DMS53 (cell line): ENCODE measurements at regions not wholly inside any gene's neighbourhood (a gene's known extent, or its start where the extent isn't known, plus 50 kb on each side); places are given as distances from the start of the nearest gene placed in this dataset.

Experiments
- DNase-seq: peaks from one replicate; lab custom pipeline; 2025; lab: John Stamatoyannopoulos, UW

DNA sequence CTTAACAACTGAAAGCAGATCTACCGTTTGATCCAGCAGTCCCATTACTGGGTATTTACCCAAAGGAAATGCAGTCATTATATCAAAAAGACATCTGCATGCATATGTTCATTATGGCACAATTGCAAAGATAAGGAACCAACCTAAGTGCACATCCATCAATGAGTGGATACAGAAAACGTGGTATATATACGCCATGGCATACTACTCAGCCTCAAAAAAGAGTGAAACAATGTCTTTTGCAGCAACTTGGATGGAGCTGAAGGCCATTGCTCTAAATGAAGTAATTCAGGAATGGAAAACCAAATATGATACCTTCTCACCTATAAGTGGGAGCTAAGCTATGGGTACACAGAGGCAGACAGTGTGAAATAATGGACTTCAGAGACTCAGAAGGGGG lies 169.3 kb downstream of the ZBTB18 start:
- no peak for DNase-seq

DNA sequence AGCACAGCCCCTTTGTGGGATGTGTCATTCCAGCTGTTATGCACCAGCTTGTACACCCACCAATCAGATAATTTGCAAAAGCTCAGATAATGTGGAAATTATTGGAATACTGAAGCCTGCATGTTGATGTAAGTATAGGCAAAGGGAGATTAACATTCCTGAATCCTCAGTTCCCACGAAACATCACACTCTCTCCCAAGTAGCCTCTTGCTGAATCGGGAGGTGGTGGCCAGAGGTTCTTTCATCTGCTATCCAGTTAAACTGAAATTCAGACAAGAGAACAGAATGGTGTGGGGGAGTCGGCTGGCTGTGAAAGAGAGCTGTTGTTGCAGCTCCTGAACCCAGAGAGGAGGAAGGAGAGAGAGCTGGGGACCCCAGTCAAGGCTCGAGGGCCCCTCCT lies 170.9 kb downstream of the ZBTB18 start:
- no peak for DNase-seq

- no peak for DNase-seq
Observed at GRCh38 chr1:244224487-244225430, 173.7 kb downstream of the ZBTB18 start.

DNA sequence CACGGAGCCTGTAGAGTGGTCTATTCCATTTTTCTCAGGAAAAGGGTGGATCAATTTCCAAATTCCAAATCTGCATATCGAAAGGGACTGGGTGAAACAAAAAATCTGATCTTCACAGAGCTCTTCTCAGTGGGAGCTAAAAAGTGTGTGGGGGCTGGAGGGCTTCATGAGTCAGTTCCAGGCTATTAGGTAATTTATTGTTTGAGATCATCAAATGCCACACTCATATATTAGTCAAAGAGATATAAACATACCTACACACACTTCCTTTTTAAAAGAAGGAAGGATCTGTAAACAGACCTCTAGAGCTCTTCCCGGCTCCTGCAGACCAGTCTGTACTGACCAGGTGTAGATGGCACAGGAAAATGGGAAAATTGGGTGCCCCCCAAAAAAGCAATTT lies 175.4 kb downstream of the ZBTB18 start:
- no peak for DNase-seq

DNA sequence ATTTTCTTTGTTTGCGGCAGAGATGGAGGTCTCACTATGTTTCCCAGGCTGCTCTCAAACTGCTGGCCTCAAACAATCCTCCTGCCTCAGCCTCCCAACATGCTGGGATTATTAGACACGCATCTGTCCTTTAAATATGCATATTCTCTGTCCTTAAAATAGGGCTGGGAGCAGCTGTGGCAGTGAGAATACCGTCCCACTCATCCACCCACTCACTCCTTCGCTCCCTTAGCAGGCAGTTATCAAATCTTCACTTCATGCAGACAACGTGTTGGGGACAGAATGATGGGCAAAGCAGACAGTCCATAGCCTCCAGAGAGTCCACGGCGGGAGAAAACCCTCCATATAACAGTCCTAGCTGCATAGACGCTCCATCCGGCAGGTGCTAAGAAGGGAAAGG lies 179.4 kb downstream of the ZBTB18 start:
- DNase-seq: no peak

DNA sequence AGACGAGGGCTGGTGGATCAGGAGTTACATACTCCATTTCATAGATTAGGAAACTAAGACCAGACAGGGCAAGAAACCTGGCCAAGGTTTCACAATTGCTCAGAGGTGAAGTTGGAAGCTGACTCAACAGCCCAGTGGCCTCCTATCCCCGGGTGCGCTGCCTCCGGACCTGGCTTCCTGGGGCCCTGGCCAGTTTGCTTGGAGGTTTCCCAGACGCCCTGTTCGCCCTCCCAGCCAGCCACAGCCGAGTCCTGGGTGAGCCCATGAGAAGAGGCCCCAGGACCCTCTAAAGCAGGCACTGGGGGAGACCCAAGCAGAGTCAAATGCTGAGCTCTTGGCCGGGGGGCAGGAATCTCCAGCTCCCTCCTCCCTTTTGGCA lies 180.1 kb downstream of the ZBTB18 start:
- peak; percentile 83 for DNase-seq

GRCh38 chr1:244231572-244232315 lies 180.7 kb downstream of the ZBTB18 start:
- peak; percentile 94 for DNase-seq

GRCh38 chr1:244234009-244234643 lies 183.0 kb downstream of the ZBTB18 start:
- no peak for DNase-seq

- DNase-seq: no peak
Observed at GRCh38 chr1:244235157-244235556, 184.1 kb downstream of the ZBTB18 start.

DNA sequence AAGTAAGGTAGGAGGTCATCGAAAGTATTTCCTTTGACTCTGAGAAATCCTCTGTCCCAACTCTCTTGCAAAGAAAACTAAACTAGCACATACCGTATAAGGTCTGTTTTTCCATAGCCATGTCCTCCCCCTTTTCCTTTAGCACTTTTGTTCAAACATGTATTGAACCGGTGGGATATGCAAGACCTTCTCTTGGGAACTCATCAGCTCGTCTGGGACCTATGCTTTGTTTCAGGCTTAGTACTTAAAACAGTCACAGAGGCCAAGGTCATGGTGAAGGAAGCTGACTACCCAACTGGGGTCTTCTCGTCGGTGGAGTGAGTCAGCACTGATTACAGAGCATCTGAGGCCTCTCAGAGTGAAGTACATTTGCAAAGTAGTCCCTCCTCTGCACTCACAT lies 185.0 kb downstream of the ZBTB18 start:
- no peak for DNase-seq

DNA sequence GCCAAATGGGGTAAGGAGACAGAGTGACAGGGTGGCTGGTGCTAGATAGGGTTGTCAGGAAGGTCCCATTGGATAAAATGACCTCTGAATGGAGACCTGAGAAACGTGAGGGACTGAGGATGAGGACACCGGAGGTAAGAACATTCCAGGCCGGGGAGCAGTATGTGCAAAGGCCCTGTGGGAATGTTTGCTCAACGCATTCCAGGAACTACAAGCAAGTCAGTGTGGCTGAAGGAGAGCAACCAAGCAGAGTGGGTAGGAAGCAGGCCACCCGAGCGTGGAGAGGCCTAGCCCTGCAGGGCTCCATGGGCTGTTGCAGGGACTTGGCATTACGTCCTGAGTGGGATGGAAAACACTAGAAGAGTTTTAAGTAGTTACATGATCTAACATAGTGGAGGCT lies 185.6 kb downstream of the ZBTB18 start:
- no peak for DNase-seq

GRCh38 chr1:244237445-244237844 lies 186.4 kb downstream of the ZBTB18 start:
- DNase-seq: no peak

- DNase-seq: peak; percentile 90
Observed at GRCh38 chr1:244239261-244239770, 188.2 kb downstream of the ZBTB18 start.

GRCh38 chr1:244241438-244241837 lies 190.4 kb downstream of the ZBTB18 start:
- peak; percentile 73 for DNase-seq

DNA sequence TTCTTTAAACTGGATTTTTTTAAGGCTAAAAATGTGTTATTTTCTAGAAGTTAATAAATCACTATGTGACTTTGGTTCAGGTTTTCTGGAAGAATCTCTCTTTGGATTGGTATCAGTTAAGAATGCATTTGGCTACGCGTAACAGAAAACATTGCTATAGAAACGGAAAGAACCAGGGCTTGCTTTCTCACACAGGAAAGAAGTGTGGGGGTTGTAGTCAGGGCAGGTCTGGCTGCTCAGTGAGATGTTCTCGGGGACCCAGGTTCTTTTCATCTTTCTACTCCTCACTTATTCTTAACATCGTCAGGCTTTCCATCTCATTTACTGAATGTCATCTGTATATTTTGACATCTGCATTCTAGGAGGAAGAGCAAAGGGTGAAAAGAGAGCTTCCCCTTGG lies 191.4 kb downstream of the ZBTB18 start:
- DNase-seq: no peak

GRCh38 chr1:244246334-244246733 lies 195.3 kb downstream of the ZBTB18 start:
- no peak for DNase-seq

DNA sequence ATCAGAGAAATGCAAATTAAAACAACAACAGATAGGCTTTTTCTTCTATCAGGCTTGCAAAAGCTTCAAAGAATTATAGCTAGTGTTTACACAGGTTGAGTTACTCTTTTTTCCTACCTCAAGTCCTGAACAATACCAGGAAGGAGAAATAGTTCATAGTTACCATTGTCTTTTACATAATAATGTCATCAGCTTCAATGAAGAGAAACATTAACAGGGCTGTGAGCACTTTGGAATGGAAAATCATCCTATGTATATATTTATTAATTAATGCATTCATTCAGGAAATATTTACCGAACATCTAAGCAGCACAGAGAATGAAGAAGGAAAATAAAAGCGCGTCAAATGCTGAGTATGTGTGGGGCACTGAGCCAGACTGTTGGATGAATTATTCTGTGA lies 197.3 kb downstream of the ZBTB18 start:
- DNase-seq: no peak

DNA sequence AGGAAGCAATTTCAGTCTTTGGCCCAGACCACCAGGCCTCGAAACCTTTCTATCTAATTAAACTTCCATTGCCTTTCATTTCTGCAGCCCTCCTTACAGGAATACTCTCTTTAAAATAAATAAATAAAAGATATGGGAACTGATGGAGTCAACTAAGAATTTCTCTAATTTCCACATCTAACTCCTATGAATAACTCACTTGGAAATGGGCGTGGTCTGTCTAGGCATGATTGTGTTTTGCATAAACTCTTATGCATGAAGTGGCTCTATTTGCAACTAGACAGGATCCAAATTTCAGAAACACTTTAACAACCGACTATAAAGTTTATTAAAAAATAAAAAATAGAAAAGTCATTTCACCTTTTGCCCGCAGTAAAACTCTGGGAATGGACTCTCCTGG lies 199.5 kb downstream of the ADSS2 start:
- no peak for DNase-seq

DNA sequence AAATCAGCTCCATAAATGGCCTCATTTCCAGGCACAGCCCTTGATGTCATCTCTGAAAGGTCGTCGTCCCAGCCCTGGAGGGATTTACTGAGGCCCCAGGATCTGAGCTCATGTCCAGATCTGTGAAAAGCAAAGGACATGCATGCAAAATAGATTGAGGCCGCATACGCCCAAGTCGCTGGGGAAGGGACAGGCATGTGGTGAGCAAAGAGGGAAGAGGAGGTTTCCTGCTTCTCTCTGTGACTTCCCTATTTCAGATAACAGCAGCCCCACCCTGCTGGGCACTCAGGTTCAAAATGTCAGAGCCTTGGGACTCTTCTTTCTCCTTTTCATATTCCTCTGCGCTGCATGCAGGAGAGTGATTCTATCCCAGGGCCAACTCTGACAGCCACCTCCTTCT lies 197.2 kb downstream of the ADSS2 start:
- DNase-seq: no peak

- no peak for DNase-seq
Observed at GRCh38 chr1:244255426-244255965, 196.2 kb downstream of the ADSS2 start.

DNA sequence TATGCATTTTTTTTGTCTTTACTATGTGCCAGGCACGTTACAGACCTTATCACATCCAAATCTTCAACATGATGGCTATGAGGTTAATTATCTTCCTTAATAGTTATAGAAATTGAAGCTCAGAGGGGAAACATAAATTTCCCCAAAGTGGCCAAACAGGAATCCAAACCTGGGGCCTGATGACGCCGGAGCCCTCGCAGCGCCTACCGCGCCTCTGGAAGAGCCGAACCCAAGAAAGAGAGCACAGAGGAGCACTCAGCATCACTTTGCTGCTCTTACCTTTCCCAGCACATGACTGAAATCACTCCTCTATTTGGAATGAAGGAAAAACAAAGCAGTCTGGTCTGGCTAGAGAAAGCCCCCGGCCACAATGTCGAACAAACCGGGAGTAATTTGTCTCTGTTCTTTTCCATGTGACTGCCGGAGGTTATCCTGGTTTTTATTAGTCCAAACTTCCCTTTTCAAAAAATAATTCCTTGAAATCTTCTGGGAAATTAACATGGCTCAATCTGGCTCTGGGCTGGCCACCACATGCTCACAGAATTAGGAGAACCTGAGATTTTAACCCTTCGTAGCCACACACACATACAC lies 195.5 kb downstream of the ADSS2 start:
- no peak for DNase-seq

GRCh38 chr1:244264163-244264562 lies 187.5 kb downstream of the ADSS2 start:
- no peak for DNase-seq
